ENCODE measurements at regions not wholly inside any gene's neighbourhood (a gene's known extent, or its start where the extent isn't known, plus 50 kb on each side); places are given as distances from the start of the nearest gene placed in this dataset.
"Not testable (repeated sequence)": the region's sequence is repeated elsewhere in the genome, so short reads cannot be mapped to it uniquely, and the experiment has no call there.

- not testable (repeated sequence) for H3K4me1 ChIP-seq (ENCODE audit: low read depth); H3K36me3 ChIP-seq; H3K27ac ChIP-seq; H3K27me3 ChIP-seq; H3K9me3 ChIP-seq (ENCODE audit: low read depth); H3K4me3 ChIP-seq; DNase-seq (ENCODE audit: low read depth in 1 of 2, low spot score in 1 of 2)
Measured at GRCh38 chr1:147103416-147104155, 68.7 kb downstream of the PRKAB2 start.

GRCh38 chr1:147099192-147099591, 73.1 kb downstream of the PRKAB2 start:
- no peaks in the 10 kb centered on the region for H3K27me3 ChIP-seq
- no peaks in the 10 kb centered on the region for H3K9me3 ChIP-seq (ENCODE audit: low read depth)
- H3K27ac ChIP-seq = no peak overlapping the region
- TF ChIP-seq CTCF (IDR thresholded peaks at IDR 0.05; ENCODE audit: low read depth, low read length) = no peak
- no peak for DNase-seq (ENCODE audit: low read depth in 1 of 2, low spot score in 1 of 2)
- no peaks in the 10 kb centered on the region for H3K4me1 ChIP-seq (ENCODE audit: low read depth)
- H3K4me3 ChIP-seq = no peak overlapping the region
- H3K36me3 ChIP-seq = no peaks in the 10 kb centered on the region

GRCh38 chr1:147098338-147098973, 73.8 kb downstream of the PRKAB2 start:
- H3K27me3 ChIP-seq; H3K36me3 ChIP-seq; H3K9me3 ChIP-seq (ENCODE audit: low read depth); H3K27ac ChIP-seq; H3K4me1 ChIP-seq (ENCODE audit: low read depth); H3K4me3 ChIP-seq: not testable (repeated sequence)
- DNase-seq (ENCODE audit: low read depth in 1 of 2, low spot score in 1 of 2) = peak; percentile 30 to 31
- peak; percentile 44 for TF ChIP-seq CTCF (IDR thresholded peaks at IDR 0.05; ENCODE audit: low read depth, low read length)

GRCh38 chr1:147095691-147096090, 76.6 kb downstream of the PRKAB2 start:
- H3K4me1 ChIP-seq (ENCODE audit: low read depth) = no peaks in the 10 kb centered on the region
- H3K9me3 ChIP-seq (ENCODE audit: low read depth) = no peaks in the 10 kb centered on the region
- H3K27ac ChIP-seq = no peak overlapping the region
- no peaks in the 10 kb centered on the region for H3K36me3 ChIP-seq
- no peak for DNase-seq (ENCODE audit: low read depth in 1 of 2, low spot score in 1 of 2)
- no peak overlapping the region for H3K4me3 ChIP-seq
- H3K27me3 ChIP-seq = no peaks in the 10 kb centered on the region
- no peak for TF ChIP-seq CTCF (IDR thresholded peaks at IDR 0.05; ENCODE audit: low read depth, low read length)

- DNase-seq (ENCODE audit: low read depth in 1 of 2, low spot score in 1 of 2) = no peak
- Histone ChIP-seq H3K9me3 (ENCODE audit: low read depth) (no peaks in the 10 kb centered on the region), H3K27me3 (no peaks in the 10 kb centered on the region), H3K27ac (no peak overlapping the region), H3K4me1 (ENCODE audit: low read depth) (no peaks in the 10 kb centered on the region), H3K4me3 (no peak overlapping the region), H3K36me3 (no peaks in the 10 kb centered on the region)
- no peak for TF ChIP-seq CTCF (IDR thresholded peaks at IDR 0.05; ENCODE audit: low read depth, low read length)
Measured at GRCh38 chr1:147091801-147092200, 80.5 kb downstream of the PRKAB2 start.

GRCh38 chr1:147089457-147089856, 82.8 kb downstream of the PRKAB2 start:
- H3K27ac ChIP-seq = no peak overlapping the region
- H3K27me3 ChIP-seq = no peaks in the 10 kb centered on the region
- no peaks in the 10 kb centered on the region for H3K9me3 ChIP-seq (ENCODE audit: low read depth)
- H3K36me3 ChIP-seq = no peaks in the 10 kb centered on the region
- TF ChIP-seq CTCF (IDR thresholded peaks at IDR 0.05; ENCODE audit: low read depth, low read length) = no peak
- no peak for DNase-seq (ENCODE audit: low read depth in 1 of 2, low spot score in 1 of 2)
- H3K4me3 ChIP-seq = no peak overlapping the region
- H3K4me1 ChIP-seq (ENCODE audit: low read depth) = no peaks in the 10 kb centered on the region
